ENCODE measurements at regions not wholly inside any gene's neighbourhood (a gene's known extent, or its start where the extent isn't known, plus 50 kb on each side); places are given as distances from the start of the nearest gene placed in this dataset.

DNA sequence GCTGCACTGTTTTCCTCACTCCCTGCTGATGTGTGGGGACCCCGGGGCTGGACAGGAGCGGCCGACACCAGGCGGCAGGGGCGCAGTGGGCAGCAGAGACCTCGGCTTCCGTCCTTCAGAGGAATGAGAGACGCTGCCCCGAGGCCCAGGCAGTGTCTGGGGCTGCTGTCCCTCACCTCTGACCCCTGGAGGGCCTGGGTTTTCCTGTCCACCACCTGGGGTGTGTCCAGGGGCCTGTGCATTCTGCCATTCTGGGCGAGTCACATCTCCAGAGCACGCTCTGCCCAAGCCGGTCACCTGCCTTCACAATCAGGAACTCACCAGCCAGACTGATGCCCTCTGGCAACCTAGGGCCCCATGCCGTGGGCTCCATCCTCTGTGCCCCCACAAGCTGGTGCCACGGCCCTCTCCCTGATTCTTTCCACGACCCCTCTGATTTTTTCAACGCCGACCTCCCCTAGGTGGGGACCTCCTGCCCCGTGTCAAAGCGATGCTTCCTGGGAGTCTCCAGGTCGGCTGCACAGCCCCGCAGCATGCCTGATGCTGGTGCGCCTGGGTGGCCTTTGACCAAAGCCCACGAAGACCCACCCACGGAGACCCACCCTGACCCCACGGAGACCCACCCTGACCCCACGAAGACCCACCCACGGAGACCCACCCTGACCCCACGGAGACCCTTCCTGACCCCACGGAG, 53.7 kb upstream of the CFAP46 start:
- TF ChIP-seq, protein P1, sequence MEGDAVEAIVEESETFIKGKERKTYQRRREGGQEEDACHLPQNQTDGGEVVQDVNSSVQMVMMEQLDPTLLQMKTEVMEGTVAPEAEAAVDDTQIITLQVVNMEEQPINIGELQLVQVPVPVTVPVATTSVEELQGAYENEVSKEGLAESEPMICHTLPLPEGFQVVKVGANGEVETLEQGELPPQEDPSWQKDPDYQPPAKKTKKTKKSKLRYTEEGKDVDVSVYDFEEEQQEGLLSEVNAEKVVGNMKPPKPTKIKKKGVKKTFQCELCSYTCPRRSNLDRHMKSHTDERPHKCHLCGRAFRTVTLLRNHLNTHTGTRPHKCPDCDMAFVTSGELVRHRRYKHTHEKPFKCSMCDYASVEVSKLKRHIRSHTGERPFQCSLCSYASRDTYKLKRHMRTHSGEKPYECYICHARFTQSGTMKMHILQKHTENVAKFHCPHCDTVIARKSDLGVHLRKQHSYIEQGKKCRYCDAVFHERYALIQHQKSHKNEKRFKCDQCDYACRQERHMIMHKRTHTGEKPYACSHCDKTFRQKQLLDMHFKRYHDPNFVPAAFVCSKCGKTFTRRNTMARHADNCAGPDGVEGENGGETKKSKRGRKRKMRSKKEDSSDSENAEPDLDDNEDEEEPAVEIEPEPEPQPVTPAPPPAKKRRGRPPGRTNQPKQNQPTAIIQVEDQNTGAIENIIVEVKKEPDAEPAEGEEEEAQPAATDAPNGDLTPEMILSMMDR (IDR thresholded peaks at IDR 0.05) = no peak
- TF ChIP-seq POLR2A (IDR thresholded peaks at IDR 0.05) = no peak
